Hippocampal formation (tissue), 2 donors: ENCODE measurements at regions not wholly inside any gene's neighbourhood (a gene's known extent, or its start where the extent isn't known, plus 50 kb on each side); places are given as distances from the start of the nearest gene placed in this dataset.
"Not testable (repeated sequence)": the region's sequence is repeated elsewhere in the genome, so short reads cannot be mapped to it uniquely, and the experiment has no call there.

Source experiments
- DNase-seq, 2 donors: peaks; one replicate each; lab custom pipeline; 2025; lab: John Stamatoyannopoulos, UW

DNA sequence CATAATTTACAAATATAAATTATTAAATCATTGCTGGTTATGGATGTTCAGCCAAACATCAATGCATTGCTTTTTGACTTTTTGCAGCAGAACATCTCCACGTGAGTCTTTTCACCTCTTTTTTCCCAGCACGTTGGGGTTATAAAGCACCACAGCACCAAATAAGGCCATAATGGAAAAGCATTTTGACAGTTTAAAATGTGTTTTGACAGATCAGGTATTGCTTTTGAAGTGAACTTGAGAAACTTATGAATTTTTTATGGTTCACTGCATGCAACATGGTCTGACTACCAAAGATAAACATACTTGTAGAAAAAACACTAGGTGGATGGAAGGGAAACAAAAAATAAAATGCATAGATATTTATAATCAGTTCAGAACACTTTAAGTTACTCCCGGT lies 622.4 kb downstream of the HTR1B start:
- DNase-seq: no peak

DNA sequence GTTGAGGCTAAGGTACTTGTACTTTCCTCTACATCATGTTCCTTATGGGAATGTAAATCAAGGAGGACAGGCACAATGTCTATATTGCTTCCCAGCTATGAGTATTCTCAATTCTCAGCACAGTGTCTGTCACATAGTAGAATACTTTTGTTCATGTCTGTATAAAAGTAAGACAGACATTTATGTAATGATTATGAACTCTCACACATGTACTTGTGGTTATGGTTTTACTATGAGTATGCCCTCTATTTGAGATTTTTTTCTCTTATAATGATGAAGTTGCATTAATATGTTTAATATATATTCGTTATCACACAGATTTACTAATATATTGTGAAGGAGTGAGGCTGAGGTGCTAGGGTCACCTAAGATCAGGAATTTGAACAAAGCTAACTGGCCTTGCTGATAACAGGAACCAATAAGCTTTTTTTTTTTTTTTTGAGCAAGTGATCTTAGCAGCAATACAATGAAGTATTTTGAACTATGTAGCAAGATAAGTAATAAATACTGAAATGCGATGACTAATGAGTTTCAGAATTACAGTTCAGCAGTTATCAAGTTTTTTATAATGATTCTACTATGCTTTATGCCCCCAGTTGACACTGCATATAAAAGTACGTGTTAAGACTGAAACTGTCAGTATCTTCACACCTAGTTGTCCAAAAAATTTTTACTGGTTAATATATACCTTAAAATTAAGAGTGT lies 623.1 kb downstream of the HTR1B start:
- no peak for DNase-seq

DNA sequence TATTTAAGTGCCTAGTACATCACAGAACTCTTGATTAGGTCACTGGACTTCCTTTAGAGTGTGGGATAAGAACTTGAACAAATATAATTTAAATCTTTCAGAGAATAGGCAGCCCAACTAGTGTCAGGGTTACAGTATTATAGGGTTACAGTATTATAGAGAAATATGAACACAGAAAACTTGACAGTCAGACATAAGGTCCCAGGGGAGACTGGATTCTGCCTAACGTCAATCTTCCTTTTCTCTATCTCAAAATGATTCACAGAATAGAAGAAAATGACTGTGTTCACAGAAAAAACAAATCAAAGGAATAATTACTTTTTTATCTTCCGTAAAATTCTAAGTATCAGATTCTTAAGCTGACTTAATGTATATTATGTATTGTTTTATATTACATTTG lies 623.8 kb downstream of the HTR1B start:
- DNase-seq: no peak

DNA sequence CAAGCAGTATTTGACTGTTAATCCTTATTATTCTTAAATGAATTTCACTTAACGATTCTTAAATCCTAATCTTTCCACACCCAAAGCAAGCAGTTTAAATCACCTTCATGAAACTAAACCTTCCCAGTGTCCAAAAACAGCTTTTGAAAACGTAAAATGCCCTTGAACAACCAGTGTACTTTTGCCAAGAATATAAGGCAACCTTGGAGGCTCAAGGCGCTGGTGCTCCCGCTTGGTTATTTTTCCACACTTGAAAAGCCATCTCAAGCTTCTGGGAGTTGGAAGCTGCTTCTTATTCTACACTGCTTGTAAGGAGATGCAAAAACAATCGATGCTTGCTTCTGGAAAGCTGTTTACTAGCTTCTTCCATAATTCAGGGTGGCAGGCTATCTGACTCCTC lies 625.7 kb downstream of the HTR1B start:
- no peak for DNase-seq

DNA sequence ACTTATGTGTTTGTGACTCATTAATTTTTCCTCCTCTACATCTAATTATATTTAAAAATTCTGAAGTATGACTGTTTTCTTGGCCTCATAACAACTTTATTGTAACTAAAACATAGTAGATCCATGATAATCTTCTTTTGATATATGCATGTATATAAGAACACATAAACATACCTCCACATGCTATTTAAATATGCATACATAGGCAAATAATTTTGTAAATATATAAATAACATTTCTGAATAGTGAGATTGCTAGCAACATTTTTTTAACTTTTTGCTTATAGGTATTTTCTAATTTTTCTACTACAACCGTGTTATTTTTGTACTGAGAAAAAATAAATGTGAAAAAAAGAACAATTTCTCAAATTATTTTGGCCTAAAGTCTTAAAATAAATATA lies 627.6 kb downstream of the HTR1B start:
- no peak for DNase-seq

DNA sequence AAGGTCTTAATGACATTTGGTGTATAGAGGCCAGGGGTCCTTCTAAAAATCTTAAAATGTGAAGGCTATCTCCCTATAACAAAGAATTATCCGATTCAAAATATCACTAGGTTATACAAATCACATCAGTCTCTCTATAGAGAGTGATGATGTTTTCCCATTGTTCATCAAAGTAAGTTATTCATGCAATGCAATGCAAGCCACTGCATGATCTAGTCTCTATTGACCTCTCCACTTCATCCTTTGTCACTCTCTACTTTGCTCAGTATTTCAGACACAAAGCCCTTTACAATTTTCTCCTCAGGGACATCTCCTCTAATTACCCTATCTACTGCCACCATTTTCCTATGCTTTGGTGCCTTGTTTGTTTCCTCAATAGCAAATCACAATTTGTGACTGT lies 628.0 kb downstream of the HTR1B start:
- no peak for DNase-seq

DNA sequence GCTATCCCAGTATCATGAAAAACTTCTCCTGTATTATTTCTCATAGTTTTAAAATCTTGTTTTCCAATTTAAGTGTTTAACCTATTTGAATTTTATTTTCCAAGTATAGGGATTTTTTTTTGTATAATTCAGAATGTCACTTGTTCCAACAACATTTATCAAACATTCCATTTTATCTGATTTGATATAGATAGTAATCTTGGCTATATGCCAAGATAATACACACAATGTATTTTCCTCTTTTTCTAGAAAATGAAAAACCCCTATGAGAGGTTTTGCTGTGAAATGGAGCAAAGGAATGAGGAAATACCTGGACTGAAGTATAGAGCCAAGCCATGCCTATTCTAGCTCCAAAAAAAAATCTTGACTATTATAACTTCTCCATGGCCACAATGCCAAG lies 628.9 kb downstream of the HTR1B start:
- no peak for DNase-seq

DNA sequence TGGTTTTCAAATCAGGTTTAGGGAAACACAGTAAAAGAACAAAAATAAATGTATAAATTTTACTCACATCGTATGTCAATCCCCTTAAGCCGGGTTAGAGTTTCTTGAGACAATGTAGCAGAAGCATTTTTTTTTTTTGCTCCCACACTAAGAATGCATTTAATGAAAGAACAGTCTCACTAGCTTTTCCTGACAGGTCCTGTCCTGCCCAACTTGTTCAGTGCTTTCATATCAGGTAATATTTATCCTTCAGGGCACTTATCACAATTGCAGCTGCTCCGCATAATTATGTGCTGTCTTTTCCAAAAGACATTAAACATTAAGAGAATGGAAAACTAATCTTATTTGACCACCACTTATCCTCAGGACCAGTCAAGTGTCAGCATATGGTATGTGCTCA lies 632.0 kb downstream of the HTR1B start:
- DNase-seq: no peak

DNA sequence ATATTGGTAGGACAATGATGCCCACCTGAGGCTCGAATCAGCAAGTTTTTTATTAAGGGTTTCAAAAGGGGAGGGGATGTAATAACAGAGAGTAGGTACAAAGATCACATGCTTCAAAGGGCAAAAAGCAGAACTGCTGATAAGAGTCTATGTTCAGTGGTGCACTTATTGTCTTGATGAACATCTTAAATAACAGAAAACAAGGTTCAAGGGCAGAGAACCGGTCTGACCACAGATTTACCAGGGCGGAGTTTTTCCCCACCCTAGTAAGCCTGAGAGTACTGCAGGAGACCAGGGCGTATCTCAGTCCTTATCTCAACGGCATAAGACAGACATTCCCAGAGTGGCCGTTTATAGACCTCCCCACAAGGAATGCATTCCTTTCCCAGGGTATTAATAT lies 639.7 kb downstream of the HTR1B start:
- not testable (repeated sequence) for DNase-seq

DNA sequence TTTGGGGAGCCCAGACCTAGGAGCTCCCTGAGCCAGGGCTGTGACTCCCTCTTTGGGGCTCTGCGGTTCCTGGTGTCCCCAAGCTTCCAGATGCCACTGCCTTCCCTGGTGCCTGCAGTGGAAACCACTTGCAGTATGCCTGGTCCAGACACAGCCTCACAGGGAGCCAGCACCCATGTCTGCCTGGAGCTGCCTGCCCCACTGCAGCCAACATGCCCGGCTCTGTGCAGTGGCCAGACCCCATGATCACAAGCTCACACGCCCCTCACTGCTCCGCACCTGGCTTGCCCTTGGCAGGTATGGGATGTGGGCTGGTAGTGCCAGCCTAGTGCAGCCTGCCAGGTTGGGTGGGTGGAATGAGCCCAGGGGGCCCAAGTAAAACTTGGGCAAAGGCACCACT lies 644.8 kb downstream of the HTR1B start:
- DNase-seq: no peak

DNA sequence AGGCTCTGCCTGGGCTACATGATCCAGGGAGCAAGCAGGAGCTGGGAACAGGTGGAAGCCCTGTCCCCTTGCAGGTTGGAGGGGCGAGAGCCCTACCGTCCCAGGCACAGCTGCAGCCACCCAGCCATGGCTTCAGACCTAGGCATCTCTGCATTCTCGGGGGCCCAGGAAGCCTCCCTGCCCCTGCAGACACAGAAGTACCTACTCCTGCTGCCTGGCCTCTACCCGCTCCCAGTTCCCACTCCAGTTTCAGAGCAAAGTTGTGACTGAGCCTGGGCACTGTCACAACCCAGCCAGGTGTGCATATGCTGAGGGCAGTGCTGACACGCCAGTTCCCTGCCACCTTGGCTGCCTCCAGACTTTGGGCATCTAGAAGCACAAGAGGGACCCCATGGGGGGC lies 645.9 kb downstream of the HTR1B start:
- DNase-seq: no peak

DNA sequence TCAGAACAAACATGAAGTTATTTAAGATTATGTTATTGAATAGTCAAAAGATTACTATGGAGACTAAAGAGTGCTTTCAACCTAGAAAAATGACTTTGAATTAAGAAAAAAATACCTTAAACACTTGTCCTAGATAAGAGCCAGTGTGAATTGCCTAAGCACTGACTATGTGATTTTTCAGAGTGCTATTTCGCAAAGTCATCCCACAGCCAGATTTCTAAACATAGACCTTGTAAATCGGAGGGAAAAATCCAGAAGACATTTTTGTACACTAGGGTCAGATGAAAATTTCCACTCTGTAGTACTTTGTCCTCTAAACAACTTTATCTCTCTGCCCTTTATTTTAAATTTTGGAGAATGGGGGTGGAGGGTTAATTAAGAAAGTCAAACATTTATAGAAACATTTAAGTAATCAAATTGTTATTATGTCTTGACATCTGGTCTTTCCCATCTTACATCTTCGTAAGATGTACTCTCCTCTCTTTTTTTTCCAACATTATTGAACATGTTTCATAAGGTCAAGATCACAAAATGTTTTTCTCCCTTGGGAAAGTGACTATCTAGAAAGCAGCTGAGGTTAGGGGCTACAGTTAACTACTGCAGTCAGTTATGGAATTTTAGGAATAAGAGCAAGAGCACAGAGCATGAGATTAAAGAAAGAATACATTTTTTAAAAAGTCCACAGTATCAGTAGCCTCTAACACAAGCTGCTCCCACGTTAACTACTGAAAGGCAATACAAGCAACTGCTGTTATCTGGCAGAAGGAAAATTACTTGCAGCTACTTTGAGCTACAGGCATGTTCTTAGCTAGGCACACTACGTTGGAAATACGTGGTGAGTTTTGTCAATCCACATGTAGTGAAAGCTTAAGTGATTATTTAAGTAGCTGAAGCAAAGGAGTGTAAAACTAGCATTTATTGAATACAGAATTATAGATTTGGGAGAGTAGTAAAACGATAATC lies 648.5 kb downstream of the HTR1B start:
- no peak for DNase-seq

DNA sequence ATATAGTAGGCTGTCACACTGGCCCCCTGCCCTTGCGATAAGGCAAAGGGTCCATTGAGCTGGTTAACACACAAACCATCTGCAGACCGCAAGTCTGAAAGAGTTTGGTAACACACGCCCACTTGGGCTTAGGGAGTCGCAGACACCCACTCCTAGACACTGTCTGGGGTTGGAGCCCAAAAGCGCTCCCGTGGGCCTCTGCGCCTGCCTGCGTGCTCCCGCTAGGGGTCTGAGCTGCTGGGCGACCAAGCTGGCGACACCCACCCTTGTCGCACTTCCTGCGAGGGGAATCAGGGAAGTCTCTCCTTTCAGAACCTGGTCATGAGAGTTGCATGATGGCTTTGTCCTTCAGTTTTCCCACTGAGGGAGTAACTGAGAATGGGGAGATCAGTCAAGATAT lies 653.0 kb downstream of the HTR1B start:
- DNase-seq: no peak

DNA sequence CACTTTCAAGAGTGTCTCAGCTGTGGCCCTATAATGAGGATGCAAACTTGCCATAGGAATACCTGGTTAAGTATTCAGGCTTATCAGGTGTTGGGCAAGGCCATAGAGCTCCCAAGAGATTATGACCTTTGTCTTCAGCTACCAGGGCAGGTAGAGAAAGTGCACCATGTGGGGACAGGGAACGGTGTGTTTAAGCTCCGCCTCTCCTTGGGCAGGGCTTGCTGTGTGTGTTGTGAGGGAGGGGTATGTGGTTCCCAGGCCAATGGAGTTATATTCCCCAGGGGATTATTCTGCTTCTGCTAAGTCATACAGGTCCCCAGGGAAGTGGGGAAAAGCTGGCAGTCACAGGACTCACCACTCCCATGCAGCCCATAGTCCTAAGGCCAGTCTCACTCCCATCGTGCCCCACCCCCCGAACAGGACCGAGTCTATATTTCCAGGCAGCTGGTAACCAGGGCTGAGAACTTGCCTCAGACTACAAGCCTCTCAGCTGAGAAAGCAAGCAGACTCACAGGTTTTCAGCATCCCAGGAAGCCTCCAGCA lies 660.2 kb downstream of the HTR1B start:
- DNase-seq: no peak

DNA sequence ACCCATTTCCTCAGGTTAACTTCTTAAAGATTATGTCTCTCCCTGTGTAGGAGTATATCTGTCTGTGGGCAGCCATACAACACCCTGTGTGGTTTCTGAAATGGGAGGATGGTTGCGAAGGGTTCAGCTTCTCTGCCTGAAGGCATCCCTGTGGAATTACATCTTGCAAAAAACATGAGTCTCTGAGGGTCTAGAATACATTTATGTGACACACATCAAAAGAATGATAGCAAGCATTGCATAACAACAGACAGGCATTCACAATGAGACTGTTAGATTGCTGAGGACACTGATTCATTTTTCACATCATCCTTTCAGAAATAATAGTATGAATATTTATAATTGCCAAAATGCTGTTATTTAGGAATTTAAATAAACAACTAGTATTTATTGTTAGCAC lies 670.9 kb downstream of the HTR1B start:
- no peak for DNase-seq

DNA sequence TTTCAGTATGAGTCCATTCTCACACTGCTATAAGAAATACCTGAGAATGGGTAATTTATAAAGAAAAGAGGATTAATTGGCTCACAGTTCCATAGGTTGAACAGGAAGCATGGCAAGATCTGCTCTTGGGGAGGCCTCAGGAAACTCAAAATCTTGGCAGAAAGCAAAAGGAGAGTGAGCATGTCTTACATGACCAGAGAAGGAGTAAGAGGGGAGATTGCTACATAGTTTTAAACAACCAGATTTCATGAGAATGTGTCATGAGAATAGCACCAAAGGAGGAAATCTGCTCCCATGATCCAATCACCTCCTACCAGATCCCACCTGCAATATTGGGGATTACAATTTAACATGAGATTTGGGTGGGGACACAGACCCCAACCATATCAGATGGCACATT lies 672.4 kb downstream of the HTR1B start:
- DNase-seq: no peak

DNA sequence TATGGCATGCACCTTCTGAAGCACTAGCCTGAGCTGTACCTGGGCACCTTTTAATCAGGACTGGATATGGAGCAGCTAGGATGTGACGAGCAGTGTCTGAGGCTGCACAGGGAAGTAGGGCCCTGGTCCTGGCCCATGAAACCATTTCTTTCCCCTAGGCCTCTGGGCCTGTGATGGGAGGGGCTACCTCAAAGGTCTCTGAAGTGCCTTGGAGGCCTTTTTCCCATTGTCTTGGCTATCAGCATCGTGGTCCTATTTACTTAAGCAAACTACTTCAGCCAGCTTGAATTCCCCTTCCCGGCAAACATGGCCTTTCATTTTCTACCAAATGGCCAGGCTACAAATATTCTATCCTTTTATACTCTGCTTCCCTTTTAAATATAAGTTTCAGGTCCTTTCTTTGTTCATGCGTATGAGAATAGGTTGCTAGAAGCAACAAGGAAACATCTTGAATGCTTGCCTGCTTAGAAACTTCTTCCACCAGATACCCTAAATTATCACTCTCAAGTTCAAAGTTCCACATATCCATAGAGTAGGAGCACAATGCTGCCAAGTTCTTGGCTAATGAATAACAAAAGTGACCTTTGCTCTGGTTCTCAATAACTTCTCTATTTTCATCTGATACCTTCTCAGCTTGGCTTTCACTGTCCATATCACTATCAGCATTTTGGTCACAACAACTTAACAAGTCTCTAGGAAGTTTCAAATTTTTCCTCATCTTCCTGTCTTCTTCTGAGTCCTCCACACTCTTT lies 673.1 kb downstream of the HTR1B start:
- DNase-seq: no peak

DNA sequence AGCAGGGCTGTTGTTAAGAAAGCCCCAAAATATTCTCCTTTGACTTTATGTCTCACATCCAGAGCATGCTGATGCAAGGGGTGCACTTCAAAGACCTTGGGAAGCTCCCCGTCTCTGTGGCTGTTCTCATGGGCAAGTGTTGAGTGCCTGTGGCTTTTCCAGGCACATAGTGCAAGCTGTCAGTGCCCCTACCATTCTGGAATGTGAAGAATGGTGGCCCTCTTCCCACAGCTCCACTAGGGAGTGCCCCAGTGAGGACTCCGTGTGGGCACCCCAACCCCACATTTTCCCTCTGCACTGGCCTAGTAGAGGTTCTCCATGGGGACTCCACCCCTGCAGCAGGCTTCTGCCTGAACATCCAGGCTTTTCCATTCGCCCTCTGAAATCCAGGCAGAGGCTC lies 673.7 kb downstream of the HTR1B start:
- DNase-seq: no peak

DNA sequence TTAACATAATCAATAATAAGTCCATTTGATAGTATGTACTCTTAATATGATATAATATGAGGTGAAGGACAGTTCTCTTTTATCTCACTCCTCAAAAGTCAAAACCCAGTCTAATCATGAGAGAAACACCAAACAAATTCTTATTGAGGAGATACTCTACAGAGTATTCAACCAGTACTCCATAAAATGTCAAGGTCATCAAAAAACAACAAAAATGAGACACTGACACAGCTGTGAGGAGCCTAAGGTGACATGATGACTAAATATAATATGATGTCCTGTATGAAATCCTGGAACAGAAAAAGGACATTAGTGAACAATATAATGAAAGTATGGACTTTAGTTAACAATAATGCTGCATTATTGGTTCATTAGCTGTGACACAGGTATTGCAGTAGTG lies 675.1 kb downstream of the HTR1B start:
- DNase-seq: no peak

DNA sequence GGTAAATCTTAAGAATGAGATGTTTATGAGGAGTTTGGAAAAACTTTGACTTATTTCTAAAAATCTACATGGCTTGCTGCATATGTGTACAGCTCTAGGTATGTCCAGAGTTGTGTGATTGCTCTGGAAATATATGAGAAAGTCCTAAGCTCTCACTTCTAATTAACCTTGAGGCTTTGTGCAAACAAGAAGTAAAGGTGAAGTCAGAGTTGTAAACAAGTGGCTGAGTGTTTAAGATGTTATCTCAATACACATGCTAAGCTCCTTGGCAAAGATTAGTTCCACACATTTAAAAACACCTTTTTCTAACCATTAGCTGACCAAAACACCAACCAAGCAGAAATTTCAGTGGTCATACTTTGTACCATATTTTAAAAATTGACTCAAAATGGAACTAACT lies 684.2 kb downstream of the HTR1B start:
- DNase-seq: no peak

DNA sequence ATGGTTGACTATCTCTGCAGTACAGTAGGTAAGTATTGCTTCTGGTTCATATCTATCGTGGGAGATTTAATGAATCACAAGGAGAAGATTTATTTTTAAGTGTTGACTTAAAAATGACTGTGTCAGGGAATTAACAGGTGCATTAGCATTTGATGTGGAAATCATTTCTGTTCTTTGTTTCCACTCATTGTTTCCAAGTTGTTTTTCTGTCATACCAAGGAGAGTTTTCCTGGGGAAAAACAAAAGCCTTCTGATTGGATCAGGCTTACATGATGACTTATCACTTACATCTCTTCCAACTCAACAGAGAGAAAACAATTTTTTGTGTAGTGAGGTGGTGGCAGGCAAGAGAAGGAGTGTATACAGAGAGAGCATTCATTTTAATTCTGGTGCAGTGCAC lies 686.4 kb downstream of the HTR1B start:
- DNase-seq: no peak

DNA sequence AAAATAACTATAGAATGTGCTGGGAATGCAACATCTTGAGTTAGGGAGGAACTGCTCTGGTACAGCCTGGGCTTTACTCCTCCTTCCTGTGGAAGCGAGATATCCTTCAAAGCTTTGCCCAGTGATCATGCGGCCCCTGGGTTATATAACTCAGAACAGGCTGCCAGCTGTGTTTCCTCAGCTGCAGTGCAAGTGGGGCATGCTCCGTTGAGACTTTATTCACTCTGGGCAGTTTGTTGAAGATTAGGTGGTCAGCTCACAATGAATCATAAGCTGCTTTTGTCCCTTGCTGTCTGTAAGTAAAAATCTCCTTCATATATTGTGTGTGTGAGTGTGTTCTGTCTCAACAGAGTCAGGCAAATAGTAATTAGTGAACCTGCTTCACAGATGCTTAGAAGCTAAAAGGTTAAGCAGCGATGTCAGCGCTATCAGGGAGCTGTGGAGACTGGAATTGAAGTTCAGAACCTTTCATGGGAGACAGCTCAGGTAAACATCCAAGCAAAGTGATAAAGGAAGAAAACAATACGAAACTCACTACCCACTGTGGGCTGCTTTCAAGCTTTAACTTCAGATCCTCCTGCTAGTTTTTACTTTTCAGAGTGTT lies 688.4 kb downstream of the HTR1B start:
- DNase-seq: no peak
